Activated CD4-positive, alpha-beta T cell treated with anti-CD3 and anti-CD28 coated beads, Interleukin-10, Interleukin-2, amounts not matched to agents 100 ng/mL and 50 ng/mL, durations not matched to agents 16 hours and 8 hours (primary cell): ENCODE measurements at regions not wholly inside any gene's neighbourhood (a gene's known extent, or its start where the extent isn't known, plus 50 kb on each side); places are given as distances from the start of the nearest gene placed in this dataset.
"Not testable (repeated sequence)": the region's sequence is repeated elsewhere in the genome, so short reads cannot be mapped to it uniquely, and the experiment has no call there.

ENCODE experiments used
- DNase-seq: peaks from one replicate; pipeline ENCODE4 v3.0.0-alpha.2; 2020

- DNase-seq, result no peak
These were observed 265.2 kb upstream of the SGO1 start for GRCh38 chr3:20451170-20451569.

- DNase-seq, result no peak
These were observed 264.6 kb upstream of the SGO1 start for GRCh38 chr3:20450611-20451010.

- no peak for DNase-seq
These were observed 256.8 kb upstream of the SGO1 start for GRCh38 chr3:20442846-20443245.

GRCh38 chr3:20427268-20427667 lies 241.3 kb upstream of the SGO1 start:
- not testable (repeated sequence) for DNase-seq

GRCh38 chr3:20425138-20425537 lies 239.1 kb upstream of the SGO1 start:
- no peak for DNase-seq

GRCh38 chr3:20424086-20424485 lies 238.1 kb upstream of the SGO1 start:
- DNase-seq, result no peak

- no peak for DNase-seq
These were observed 236.4 kb upstream of the SGO1 start for GRCh38 chr3:20422391-20422790.

- DNase-seq, result no peak
These were observed 231.5 kb upstream of the SGO1 start for GRCh38 chr3:20417388-20418108.

GRCh38 chr3:20406611-20407011 lies 220.6 kb upstream of the SGO1 start:
- no peak for DNase-seq

GRCh38 chr3:20405744-20406143 lies 219.7 kb upstream of the SGO1 start:
- DNase-seq, result no peak

GRCh38 chr3:20405231-20405630 lies 219.2 kb upstream of the SGO1 start:
- no peak for DNase-seq

- no peak for DNase-seq
These were observed 218.7 kb upstream of the SGO1 start for GRCh38 chr3:20404741-20405100.

- no peak for DNase-seq
These were observed 218.2 kb upstream of the SGO1 start for GRCh38 chr3:20403986-20404740.

- no peak for DNase-seq
These were observed 215.2 kb upstream of the SGO1 start for GRCh38 chr3:20401253-20401652.

- DNase-seq, result no peak
These were observed 214.7 kb upstream of the SGO1 start for GRCh38 chr3:20400686-20401085.

- DNase-seq, result no peak
These were observed 214.3 kb upstream of the SGO1 start for GRCh38 chr3:20400281-20400680.

GRCh38 chr3:20396335-20396734 lies 210.3 kb upstream of the SGO1 start:
- no peak for DNase-seq

GRCh38 chr3:20395692-20396091 lies 209.7 kb upstream of the SGO1 start:
- DNase-seq, result no peak

GRCh38 chr3:20394243-20394642 lies 208.2 kb upstream of the SGO1 start:
- DNase-seq, result no peak

GRCh38 chr3:20391644-20392043 lies 205.6 kb upstream of the SGO1 start:
- no peak for DNase-seq

- no peak for DNase-seq
These were observed 203.0 kb upstream of the SGO1 start for GRCh38 chr3:20388971-20389370.

- no peak for DNase-seq
These were observed 194.3 kb upstream of the SGO1 start for GRCh38 chr3:20380295-20380694.

- DNase-seq, result no peak
These were observed 192.3 kb upstream of the SGO1 start for GRCh38 chr3:20378315-20378714.

GRCh38 chr3:20376665-20377217 lies 190.7 kb upstream of the SGO1 start:
- DNase-seq, result no peak
